HEK293 (cell line): ENCODE measurements at regions not wholly inside any gene's neighbourhood (a gene's known extent, or its start where the extent isn't known, plus 50 kb on each side); places are given as distances from the start of the nearest gene placed in this dataset.

ENCODE experiments used
- CTCF ChIA-PET: fragments of 350-600 bp; formaldehyde crosslinking; extraction: SDS; loops from one replicate; lab custom pipeline; 2021; ENCODE audit warnings: antibody characterized with exemption; lab: Yijun Ruan, JAX
- POLR2A ChIA-PET: fragments of 300-600 bp; formaldehyde crosslinking; extraction: SDS; loops from one replicate; lab custom pipeline; 2020; ENCODE audit warnings: antibody characterized with exemption, inconsistent platforms; lab: Yijun Ruan, JAX
- H3K27ac ChIP-seq: fragments of 200-500 bp; sonication (Bioruptor generic); 2 replicates; pipeline ENCODE4 v1.5.1; 2014; ENCODE audit warnings: low read depth, low read length, control low read depth, inconsistent platforms; ENCODE audit errors: extremely low read depth
- H3K36me3 ChIP-seq, 2 experiments: fragments of 200-500 bp in 1 of 2; sonication (Bioruptor generic) in 1 of 2; 1 replicate in 1 of 2; 2 replicates in 1 of 2; pipeline ENCODE4 v1.5.1; 2014 to 2017; ENCODE audit warnings: inconsistent platforms in 2 of 2, low read length in 2 of 2; ENCODE audit not compliant: control insufficient read depth in 2 of 2, insufficient read depth in 1 of 2
- H3K4me1 ChIP-seq: fragments of 200-500 bp; sonication (Bioruptor generic); 2 replicates; pipeline ENCODE4 v1.5.1; 2014; ENCODE audit warnings: mild to moderate bottlenecking, low read length, inconsistent platforms; ENCODE audit not compliant: control insufficient read depth, insufficient read depth
- H3K4me3 ChIP-seq: 2 replicates; pipeline ENCODE4 v1.5.1; 2011; ENCODE audit warnings: low read depth, mild to moderate bottlenecking, control low read depth, low read length, moderate library complexity
- H3K9me3 ChIP-seq: fragments of 200-500 bp; sonication (Bioruptor generic); 2 replicates; pipeline ENCODE4 v1.5.1; 2014; ENCODE audit warnings: low read depth, low read length, inconsistent platforms; ENCODE audit not compliant: control insufficient read depth, insufficient read depth
- BCL11A ChIP-seq: fragments of 450-650 bp; formaldehyde crosslinking; IDR thresholded peaks from 2 replicates; pipeline ENCODE4 v1.5.1; 2016; ENCODE audit warnings: low read depth, missing biosample characterization, missing genetic modification characterization
- BCL11B ChIP-seq: fragments of 450-650 bp; formaldehyde crosslinking; IDR thresholded peaks from 2 replicates; pipeline ENCODE4 v1.5.1; 2016; ENCODE audit warnings: low read depth, missing biosample characterization, missing genetic modification characterization
- GLI2 ChIP-seq: fragments of 450-650 bp; formaldehyde crosslinking; IDR thresholded peaks from 2 replicates; pipeline ENCODE4; 2017; ENCODE audit warnings: missing biosample characterization, missing genetic modification characterization, low read depth, borderline replicate concordance
- GLI4 ChIP-seq: fragments of 450-650 bp; formaldehyde crosslinking; IDR thresholded peaks from 2 replicates; pipeline ENCODE4 v1.5.1; 2016; ENCODE audit warnings: missing biosample characterization, missing genetic modification characterization
- OSR2 ChIP-seq: fragments of 450-650 bp; formaldehyde crosslinking; IDR thresholded peaks from 2 replicates; pipeline ENCODE4 v1.5.1; 2016; ENCODE audit warnings: missing biosample characterization, missing genetic modification characterization
- SCRT1 ChIP-seq: fragments of 450-650 bp; formaldehyde crosslinking; IDR thresholded peaks from 2 replicates; pipeline ENCODE4 v1.5.1; 2016; ENCODE audit warnings: missing biosample characterization, missing genetic modification characterization, borderline replicate concordance
- YY1 ChIP-seq: fragments of 450-650 bp; formaldehyde crosslinking; IDR thresholded peaks from 2 replicates; pipeline ENCODE4 v1.5.1; 2018; ENCODE audit warnings: missing biosample characterization, missing genetic modification characterization
- YY2 ChIP-seq: fragments of 450-650 bp; formaldehyde crosslinking; IDR thresholded peaks from 2 replicates; pipeline ENCODE4 v1.5.1; 2016; ENCODE audit warnings: missing biosample characterization, missing genetic modification characterization
- ZBTB11 ChIP-seq: fragments of 450-650 bp; formaldehyde crosslinking; conservative IDR thresholded peaks from 2 replicates; pipeline ENCODE4 v1.5.1; 2016; ENCODE audit warnings: low read depth, missing biosample characterization, missing genetic modification characterization
- ZFHX2 ChIP-seq: fragments of 450-650 bp; formaldehyde crosslinking; conservative IDR thresholded peaks from 2 replicates; pipeline ENCODE4 v1.5.1; 2016; ENCODE audit warnings: missing biosample characterization, missing genetic modification characterization
- ZNF10 ChIP-seq: fragments of 450-650 bp; formaldehyde crosslinking; IDR thresholded peaks from 2 replicates; pipeline ENCODE4 v1.5.1; 2017; ENCODE audit warnings: missing biosample characterization, missing genetic modification characterization
- ZNF132 ChIP-seq: fragments of 450-650 bp; formaldehyde crosslinking; IDR thresholded peaks from 2 replicates; pipeline ENCODE4 v1.5.1; 2017; ENCODE audit warnings: missing biosample characterization, missing genetic modification characterization, borderline replicate concordance
- ZNF138 ChIP-seq: fragments of 450-650 bp; formaldehyde crosslinking; IDR thresholded peaks from 2 replicates; pipeline ENCODE4 v1.5.1; 2016; ENCODE audit warnings: missing biosample characterization, missing genetic modification characterization, borderline replicate concordance
- ZNF16 ChIP-seq: fragments of 450-650 bp; formaldehyde crosslinking; IDR thresholded peaks from 2 replicates; pipeline ENCODE4 v1.5.1; 2016; ENCODE audit warnings: low read depth, missing biosample characterization, missing genetic modification characterization
- ZNF174 ChIP-seq: fragments of 450-650 bp; formaldehyde crosslinking; IDR thresholded peaks from 2 replicates; pipeline ENCODE4 v1.5.0; 2017; ENCODE audit warnings: missing biosample characterization, mild to moderate bottlenecking, missing genetic modification characterization
- ZNF221 ChIP-seq: fragments of 450-650 bp; formaldehyde crosslinking; IDR thresholded peaks from 2 replicates; pipeline ENCODE4 v1.5.1; 2017; ENCODE audit warnings: missing biosample characterization, missing genetic modification characterization, borderline replicate concordance
- ZNF26 ChIP-seq: fragments of 450-650 bp; formaldehyde crosslinking; IDR thresholded peaks from 2 replicates; pipeline ENCODE4 v1.5.1; 2016; ENCODE audit warnings: missing biosample characterization, missing genetic modification characterization
- ZNF292 ChIP-seq: fragments of 450-650 bp; formaldehyde crosslinking; IDR thresholded peaks from 2 replicates; pipeline ENCODE4 v1.5.1; 2016; ENCODE audit warnings: low read depth, missing biosample characterization, missing genetic modification characterization, borderline replicate concordance
- ZNF302 ChIP-seq: fragments of 450-650 bp; formaldehyde crosslinking; IDR thresholded peaks from 2 replicates; pipeline ENCODE4 v1.5.1; 2016; ENCODE audit warnings: missing biosample characterization, missing genetic modification characterization, low read depth
- ZNF311 ChIP-seq: fragments of 450-650 bp; formaldehyde crosslinking; IDR thresholded peaks from 2 replicates; pipeline ENCODE4 v1.5.1; 2017; ENCODE audit warnings: missing biosample characterization, missing genetic modification characterization, borderline replicate concordance
- ZNF37A ChIP-seq: fragments of 450-650 bp; IDR thresholded peaks from 2 replicates; pipeline ENCODE4 v1.5.1; 2018; ENCODE audit warnings: missing biosample characterization, missing genetic modification characterization
- ZNF391 ChIP-seq: fragments of 450-650 bp; formaldehyde crosslinking; IDR thresholded peaks from 2 replicates; pipeline ENCODE4 v1.5.1; 2016; ENCODE audit warnings: low read depth, missing biosample characterization, missing genetic modification characterization, borderline replicate concordance
- ZNF433 ChIP-seq: fragments of 450-650 bp; formaldehyde crosslinking; IDR thresholded peaks from 2 replicates; pipeline ENCODE4 v1.5.1; 2016; ENCODE audit warnings: missing biosample characterization, missing genetic modification characterization, low read depth
- ZNF510 ChIP-seq: fragments of 450-650 bp; formaldehyde crosslinking; IDR thresholded peaks from 2 replicates; pipeline ENCODE4 v1.5.1; 2018; ENCODE audit warnings: mild to moderate bottlenecking, missing genetic modification characterization, missing biosample characterization; ENCODE audit not compliant: insufficient replicate concordance
- ZNF558 ChIP-seq: fragments of 450-650 bp; formaldehyde crosslinking; IDR thresholded peaks from 2 replicates; pipeline ENCODE4 v1.5.1; 2016; ENCODE audit warnings: missing biosample characterization, missing genetic modification characterization
- ZNF560 ChIP-seq: fragments of 450-650 bp; formaldehyde crosslinking; IDR thresholded peaks from 2 replicates; pipeline ENCODE4 v1.5.1; 2017; ENCODE audit warnings: missing biosample characterization, missing genetic modification characterization, borderline replicate concordance
- ZNF707 ChIP-seq: fragments of 450-650 bp; formaldehyde crosslinking; IDR thresholded peaks from 2 replicates; pipeline ENCODE4 v1.5.1; 2016; ENCODE audit warnings: missing biosample characterization, missing genetic modification characterization
- ZNF777 ChIP-seq: fragments of 450-650 bp; formaldehyde crosslinking; IDR thresholded peaks from 2 replicates; pipeline ENCODE4 v1.5.1; 2017; ENCODE audit warnings: missing biosample characterization, missing genetic modification characterization, borderline replicate concordance
- ZSCAN18 ChIP-seq: fragments of 450-650 bp; formaldehyde crosslinking; IDR thresholded peaks from 2 replicates; pipeline ENCODE4 v1.5.1; 2016; ENCODE audit warnings: missing biosample characterization, missing genetic modification characterization

- no peak for TF ChIP-seq ZNF26 (tag by site-specific recombination)
- TF ChIP-seq ZNF311 (tag by site-specific recombination), result no peak
- TF ChIP-seq ZNF302 (tag by site-specific recombination), result no peak
- no peak for TF ChIP-seq ZNF777 (tag by site-specific recombination)
Observed at GRCh38 chr13:65601855-65602254, 1628.3 kb downstream of the PCDH9 start (continued).

GRCh38 chr13:65600702-65601101 is 1629.4 kb downstream of the PCDH9 start:
- Histone ChIP-seq H3K4me1 (no peaks in the 10 kb centered on the region), H3K36me3 (no peaks in the 10 kb centered on the region), H3K4me3 (no peak overlapping the region), H3K9me3 (no peaks in the 10 kb centered on the region), H3K27ac (no peak overlapping the region)
- no peak for TF ChIP-seq ZNF558 (tag by site-specific recombination)
- TF ChIP-seq BCL11B (tag by site-specific recombination), result no peak
- no peak for TF ChIP-seq SCRT1
- TF ChIP-seq ZNF707 (tag by site-specific recombination), result no peak
- TF ChIP-seq YY2 (tag by site-specific recombination), result no peak
- TF ChIP-seq ZNF174 (tag by site-specific recombination), result no peak
- no peak for TF ChIP-seq BCL11A (tag by site-specific recombination)
- no peak for TF ChIP-seq ZNF16
- TF ChIP-seq ZNF37A (tag by site-specific recombination), result no peak
- no peak for TF ChIP-seq ZNF391
- no peak for TF ChIP-seq GLI2
- no peak for TF ChIP-seq ZFHX2
- no peak for TF ChIP-seq OSR2 (tag by site-specific recombination)
- TF ChIP-seq ZSCAN18 (tag by site-specific recombination), result no peak
- TF ChIP-seq ZNF132 (tag by site-specific recombination), result no peak
- TF ChIP-seq ZNF560 (tag by site-specific recombination), result no peak
- TF ChIP-seq ZNF510 (tag by site-specific recombination), result no peak
- POLR2A ChIA-PET, result no interaction called here
- CTCF ChIA-PET, result no interaction called here

- Histone ChIP-seq H3K9me3 (no peaks in the 10 kb centered on the region), H3K27ac (no peak overlapping the region), H3K4me3 (no peak overlapping the region), H3K4me1 (no peaks in the 10 kb centered on the region), H3K36me3 (no peaks in the 10 kb centered on the region)
- ChIA-PET POLR2A (no interaction called here), CTCF (no interaction called here)
- TF ChIP-seq ZNF138 (tag by site-specific recombination) (no peak), YY1 (tag by site-specific recombination) (no peak), ZNF10 (no peak), ZNF707 (tag by site-specific recombination) (no peak), ZNF221 (tag by site-specific recombination) (no peak), ZNF292 (tag by site-specific recombination) (no peak), ZBTB11 (tag by site-specific recombination) (no peak), ZNF433 (tag by site-specific recombination) (no peak), GLI4 (tag by site-specific recombination) (no peak)
Observed at GRCh38 chr13:65597839-65598818, 1632.0 kb downstream of the PCDH9 start.
